HG02870 (cell line): ENCODE measurements at regions not wholly inside any gene's neighbourhood (a gene's known extent, or its start where the extent isn't known, plus 50 kb on each side); places are given as distances from the start of the nearest gene placed in this dataset.

Source experiments
- ATAC-seq: cut with Tn5 transposase; IDR thresholded peaks from one replicate; pipeline ENCODE4 v1.9.1; 2021; ENCODE audit warnings: mild to moderate bottlenecking, moderate library complexity; ENCODE audit not compliant: unreplicated experiment

- no peak for ATAC-seq
Measured at GRCh38 chr2:126825316-126825715, 73.4 kb upstream of the TEX51 start.

DNA sequence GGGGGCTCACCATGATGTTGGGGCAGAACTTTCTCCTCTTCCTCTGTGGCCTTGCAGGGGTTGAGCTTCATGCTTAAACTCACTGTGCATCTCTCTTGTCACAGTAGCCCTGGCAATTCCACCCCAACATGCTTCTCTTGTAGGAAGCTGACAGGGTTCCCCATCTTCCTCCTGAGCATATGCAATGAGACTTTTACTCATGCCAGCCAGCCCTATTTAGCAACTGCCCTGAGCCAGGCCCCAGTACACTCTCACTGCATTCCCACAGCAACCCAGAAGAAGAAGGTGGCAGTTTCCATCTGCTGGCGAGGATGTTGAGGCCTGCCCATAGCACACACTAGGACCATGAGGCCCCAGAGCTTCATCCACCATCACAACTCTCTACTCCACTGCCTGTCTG is 72.2 kb upstream of the TEX51 start:
- ATAC-seq, result no peak

DNA sequence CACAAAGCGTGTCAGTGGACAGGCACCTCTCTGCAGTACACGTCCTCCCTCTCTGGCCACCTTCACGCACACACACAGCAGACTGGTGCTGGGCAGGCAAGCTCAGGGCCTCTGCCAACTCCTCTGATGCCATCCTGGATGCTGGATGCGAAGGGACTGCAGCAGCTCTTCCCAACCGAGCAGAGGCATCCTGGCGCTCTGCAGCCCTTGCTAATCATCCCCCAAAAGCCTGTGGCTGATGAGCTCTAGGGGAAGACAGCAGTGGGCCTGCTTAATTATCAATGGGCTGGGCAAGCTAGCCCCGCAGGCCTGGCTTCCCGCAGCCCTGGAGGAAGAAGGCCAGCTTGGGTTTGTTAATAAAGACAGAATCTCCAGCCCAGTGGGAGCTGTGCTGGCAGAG is 71.3 kb upstream of the TEX51 start:
- no peak for ATAC-seq

DNA sequence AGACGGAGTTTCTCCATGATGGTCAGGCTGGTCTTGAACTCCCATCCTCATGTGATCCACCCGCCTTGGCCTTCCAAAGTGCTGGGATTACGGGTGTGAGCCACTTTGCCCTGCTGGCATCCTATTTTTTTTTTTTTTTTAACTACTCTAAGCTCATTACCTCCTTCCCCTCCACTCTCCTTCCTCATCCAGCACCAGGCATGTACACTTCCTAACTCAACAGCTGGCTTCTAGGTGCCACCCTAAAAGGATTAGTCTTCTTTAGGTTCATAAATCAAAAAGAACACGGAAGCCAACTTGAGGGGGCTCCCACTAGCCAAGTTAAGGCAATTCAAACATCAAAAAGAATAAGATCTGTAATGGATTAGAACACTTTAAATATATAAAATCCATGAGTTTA is 70.6 kb upstream of the TEX51 start:
- ATAC-seq, result no peak

DNA sequence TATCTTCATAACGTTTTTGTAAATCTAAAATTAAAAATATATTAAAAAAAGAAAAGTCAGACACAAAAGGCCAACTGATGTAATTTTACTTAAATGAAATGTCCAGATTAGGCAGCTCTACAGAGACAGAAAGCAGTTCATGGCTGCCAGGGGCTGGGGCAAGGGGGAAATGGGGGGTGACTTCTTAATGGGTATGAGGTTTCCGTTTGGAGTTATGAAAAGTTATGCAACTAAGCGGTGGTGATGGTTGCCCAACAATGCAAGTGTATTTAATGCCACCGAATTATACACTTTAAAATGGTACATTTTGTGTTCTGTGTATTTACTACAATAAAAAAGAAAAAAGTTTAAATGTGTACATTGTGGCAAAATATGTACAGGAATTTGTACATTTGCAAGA is 70.2 kb upstream of the TEX51 start:
- ATAC-seq, result no peak

- ATAC-seq, result no peak
Measured at GRCh38 chr2:126831234-126832005, 67.3 kb upstream of the TEX51 start.

GRCh38 chr2:126832014-126832413 is 66.7 kb upstream of the TEX51 start:
- no peak for ATAC-seq

GRCh38 chr2:126832757-126833156 is 65.9 kb upstream of the TEX51 start:
- ATAC-seq, result no peak

- no peak for ATAC-seq
Measured at GRCh38 chr2:126834006-126834659, 64.6 kb upstream of the TEX51 start.

DNA sequence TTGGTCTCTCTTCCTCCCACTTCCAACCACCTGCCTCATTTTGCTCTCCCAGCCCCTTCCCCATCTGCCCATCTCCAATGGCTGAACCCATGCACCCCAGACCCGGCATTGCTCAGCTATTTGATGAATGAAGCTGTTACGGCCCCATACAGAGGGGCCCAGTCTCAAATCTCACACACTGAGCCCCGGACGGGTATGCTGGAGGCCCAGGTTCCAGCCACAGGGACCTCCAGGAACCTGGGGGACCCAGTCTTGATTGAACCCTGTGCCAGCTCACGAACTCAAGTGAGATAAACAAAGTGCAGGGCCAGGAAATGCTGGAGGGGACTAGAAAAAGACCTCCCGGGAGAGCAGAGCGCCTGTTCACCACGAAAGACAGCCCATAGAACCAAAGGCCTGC is 63.4 kb upstream of the TEX51 start:
- no peak for ATAC-seq

GRCh38 chr2:126835831-126836230 is 62.9 kb upstream of the TEX51 start:
- no peak for ATAC-seq

GRCh38 chr2:126836761-126837679 is 61.7 kb upstream of the TEX51 start:
- ATAC-seq, result no peak

- ATAC-seq, result no peak
Measured at GRCh38 chr2:126837966-126838715, 60.5 kb upstream of the TEX51 start.

DNA sequence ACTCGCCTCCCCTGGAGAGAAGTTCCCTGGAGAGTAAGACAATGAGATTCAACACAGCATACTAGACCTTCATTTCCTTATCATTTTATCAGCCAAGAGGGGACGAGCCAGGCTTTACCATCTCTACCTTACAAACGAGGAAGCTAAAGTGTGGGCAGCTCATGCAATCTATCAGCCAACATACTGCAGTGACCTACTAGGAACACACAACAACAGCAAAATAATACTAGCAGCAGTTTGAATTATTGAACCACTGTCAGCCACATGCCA is 60.0 kb upstream of the TEX51 start:
- ATAC-seq, result no peak

- no peak for ATAC-seq
Measured at GRCh38 chr2:126839796-126840195, 58.9 kb upstream of the TEX51 start.

DNA sequence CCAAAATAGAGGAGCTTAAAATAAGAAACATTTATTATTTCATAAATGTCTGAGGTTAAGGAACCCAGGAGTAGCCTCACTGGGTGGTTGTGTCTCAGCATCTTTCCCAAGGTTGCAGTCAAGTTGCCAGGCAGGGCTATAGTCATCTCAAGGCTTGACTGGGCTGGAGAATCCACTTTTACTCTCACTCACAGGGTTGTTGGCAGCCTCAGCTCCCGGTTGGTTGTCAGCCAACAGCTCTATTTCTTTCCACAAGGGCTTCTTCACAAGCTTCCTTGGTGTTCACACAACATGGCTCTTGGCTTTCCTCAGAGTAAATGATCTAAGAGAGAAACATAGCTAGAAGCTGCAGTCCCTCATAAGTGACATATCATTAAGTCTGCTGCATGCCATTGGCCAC is 55.6 kb upstream of the TEX51 start:
- ATAC-seq, result no peak

DNA sequence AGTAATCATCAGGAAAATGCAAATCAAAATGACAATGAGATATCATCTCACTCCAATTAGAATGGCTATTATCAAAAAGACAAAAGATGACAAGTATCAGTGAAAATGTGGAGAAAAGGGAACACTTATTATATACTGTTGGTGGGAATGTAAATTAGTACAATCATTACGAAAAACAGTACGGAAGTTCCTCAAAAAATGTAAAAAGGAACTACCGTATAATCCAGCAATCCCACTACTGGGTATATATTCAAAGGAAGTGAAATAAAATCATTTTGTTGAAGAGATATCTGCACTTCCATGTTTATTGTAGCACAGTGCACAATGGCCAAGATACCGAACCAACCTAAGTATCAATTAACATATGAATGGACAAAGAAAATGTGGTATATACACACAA is 52.4 kb upstream of the TEX51 start:
- no peak for ATAC-seq
